ENCODE measurements at regions not wholly inside any gene's neighbourhood (a gene's known extent, or its start where the extent isn't known, plus 50 kb on each side); places are given as distances from the start of the nearest gene placed in this dataset.

DNA sequence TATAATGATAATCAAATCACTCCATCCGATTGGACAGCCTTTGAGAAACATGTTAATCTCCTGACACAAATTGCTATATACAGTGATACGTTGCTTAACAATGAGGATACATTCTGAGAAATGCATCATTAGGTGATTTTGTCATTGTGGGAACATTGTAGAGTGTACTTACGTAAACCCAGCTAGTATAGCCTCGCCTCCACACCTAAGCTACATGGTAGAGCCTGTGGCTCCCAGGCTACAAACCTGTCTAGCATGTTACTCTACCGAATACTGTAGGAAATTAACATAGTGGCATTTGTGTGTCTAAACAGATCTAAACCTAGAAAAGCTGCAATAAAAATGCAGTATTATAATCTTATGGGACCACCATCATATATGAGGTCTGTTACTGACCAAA is 128.6 kb upstream of the PWP1 start:
- no peak overlapping the region for H3K4me3 ChIP-seq (ENCODE audit: low read depth, low read length)
- TF ChIP-seq, protein P1, sequence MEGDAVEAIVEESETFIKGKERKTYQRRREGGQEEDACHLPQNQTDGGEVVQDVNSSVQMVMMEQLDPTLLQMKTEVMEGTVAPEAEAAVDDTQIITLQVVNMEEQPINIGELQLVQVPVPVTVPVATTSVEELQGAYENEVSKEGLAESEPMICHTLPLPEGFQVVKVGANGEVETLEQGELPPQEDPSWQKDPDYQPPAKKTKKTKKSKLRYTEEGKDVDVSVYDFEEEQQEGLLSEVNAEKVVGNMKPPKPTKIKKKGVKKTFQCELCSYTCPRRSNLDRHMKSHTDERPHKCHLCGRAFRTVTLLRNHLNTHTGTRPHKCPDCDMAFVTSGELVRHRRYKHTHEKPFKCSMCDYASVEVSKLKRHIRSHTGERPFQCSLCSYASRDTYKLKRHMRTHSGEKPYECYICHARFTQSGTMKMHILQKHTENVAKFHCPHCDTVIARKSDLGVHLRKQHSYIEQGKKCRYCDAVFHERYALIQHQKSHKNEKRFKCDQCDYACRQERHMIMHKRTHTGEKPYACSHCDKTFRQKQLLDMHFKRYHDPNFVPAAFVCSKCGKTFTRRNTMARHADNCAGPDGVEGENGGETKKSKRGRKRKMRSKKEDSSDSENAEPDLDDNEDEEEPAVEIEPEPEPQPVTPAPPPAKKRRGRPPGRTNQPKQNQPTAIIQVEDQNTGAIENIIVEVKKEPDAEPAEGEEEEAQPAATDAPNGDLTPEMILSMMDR (IDR thresholded peaks at IDR 0.05; ENCODE audit: insufficient read depth, low read length) = no peak
- DNase-seq (ENCODE audit: low read depth) = no peak

DNA sequence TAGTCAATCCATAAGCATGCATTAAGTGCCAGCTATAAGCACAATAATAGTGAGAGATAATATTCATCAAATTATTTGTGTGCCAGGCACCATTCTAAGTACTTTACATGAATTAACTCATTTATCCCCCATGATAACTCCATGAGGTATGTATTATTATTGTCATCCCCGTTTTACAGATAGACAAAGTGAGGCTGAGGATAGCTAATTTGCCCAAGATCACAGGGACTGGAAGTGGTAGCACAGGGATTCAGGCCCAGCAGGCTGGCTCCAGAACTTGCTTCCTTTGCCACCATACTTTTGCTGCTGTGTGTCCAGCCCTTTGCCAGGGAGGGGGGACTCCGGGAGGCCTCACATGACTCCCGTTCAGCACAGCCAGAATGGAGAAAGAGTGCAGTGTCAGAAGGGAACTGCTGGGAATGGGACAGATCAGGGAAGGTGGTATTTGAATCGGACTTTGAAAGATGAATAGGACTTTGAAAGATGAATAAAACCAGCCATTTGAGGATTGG is 128.0 kb upstream of the PWP1 start:
- TF ChIP-seq, protein P1 (IDR thresholded peaks at IDR 0.05; ENCODE audit: insufficient read depth, low read length) = no peak

DNA sequence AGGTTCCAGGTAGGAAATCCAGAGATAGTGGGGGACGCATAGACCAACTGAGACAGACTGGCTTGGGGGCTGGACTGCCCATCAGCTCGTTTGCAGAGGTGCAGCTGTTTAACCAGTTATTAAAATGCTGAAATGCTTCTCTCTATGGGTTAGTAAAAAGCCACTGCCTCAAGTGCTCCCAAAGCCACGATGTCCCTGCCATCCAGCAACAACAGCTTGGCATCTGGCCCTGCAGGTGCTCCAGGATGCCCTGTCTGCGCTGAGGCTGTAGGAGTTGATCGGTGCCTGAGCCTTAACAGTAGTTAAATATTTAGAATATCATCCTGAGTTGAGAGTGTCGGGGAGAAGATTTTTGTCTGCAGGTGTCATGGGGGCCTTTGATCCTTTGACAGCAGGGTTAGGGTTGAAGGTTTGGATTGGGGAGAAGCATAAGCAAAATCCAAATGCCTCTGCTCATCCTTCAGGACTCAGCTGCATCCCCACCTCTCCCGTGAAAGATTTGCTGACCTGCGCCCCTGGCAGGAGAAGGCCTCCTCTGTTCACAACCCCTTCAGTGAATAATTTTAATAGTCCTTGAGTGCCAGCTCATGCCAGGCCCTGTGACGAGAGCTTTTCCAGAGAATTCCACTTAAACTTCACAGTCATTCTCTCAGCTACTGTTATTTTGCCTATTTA is 127.3 kb upstream of the PWP1 start:
- no peak for DNase-seq (ENCODE audit: low read depth)
- no peak overlapping the region for H3K4me3 ChIP-seq (ENCODE audit: low read depth, low read length)
- TF ChIP-seq, protein P1 (IDR thresholded peaks at IDR 0.05; ENCODE audit: insufficient read depth, low read length) = no peak

More for the DNA sequence above, 128.0 kb upstream of the PWP1 start:
- H3K4me3 ChIP-seq (ENCODE audit: low read depth, low read length) = no peak overlapping the region
- no peak for DNase-seq (ENCODE audit: low read depth)

- TF ChIP-seq, protein P1 (IDR thresholded peaks at IDR 0.05; ENCODE audit: insufficient read depth, low read length) = no peak
- DNase-seq (ENCODE audit: low read depth) = no peak
- no peak overlapping the region for H3K4me3 ChIP-seq (ENCODE audit: low read depth, low read length)
These were observed 126.7 kb upstream of the PWP1 start for GRCh38 chr12:107558816-107559382.

DNA sequence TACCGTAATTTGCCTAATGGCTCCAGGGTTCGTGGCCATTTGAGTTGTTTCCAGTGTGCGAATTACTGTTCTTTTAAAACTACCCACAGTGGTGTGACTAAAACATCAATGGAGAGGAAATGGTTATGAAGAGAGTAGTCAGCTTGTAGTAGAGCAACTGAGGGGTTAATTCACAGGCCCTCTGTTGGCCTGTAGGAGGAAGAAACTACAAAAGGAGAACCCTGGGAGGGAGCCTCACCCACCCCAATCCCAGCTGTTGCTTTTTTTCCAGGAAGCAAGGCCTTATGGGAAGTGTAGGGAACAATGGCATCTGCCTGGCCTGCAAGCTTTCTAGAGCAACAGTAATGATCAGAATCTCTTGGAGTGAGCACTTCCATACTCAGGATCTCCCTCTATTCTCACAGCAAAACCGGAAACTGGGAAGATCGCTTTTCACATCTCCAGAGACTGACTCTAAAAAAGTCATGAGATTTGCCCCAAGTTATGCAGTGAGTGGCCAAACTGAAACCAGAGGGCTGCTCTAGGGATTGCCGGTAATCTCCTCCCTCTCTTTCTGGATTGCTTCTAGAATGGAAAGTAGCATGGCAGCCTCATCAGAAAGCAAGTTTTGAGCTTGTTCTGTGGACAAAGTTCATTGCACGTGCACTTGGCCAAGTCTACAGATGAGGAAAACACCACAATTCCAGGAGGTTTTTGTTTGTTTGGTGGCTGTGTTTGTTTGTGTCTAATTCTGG is 125.3 kb upstream of the PWP1 start:
- TF ChIP-seq, protein P1 (IDR thresholded peaks at IDR 0.05; ENCODE audit: insufficient read depth, low read length) = no peak
- H3K4me3 ChIP-seq (ENCODE audit: low read depth, low read length) = no peak overlapping the region
- no peak for DNase-seq (ENCODE audit: low read depth)

- no peak overlapping the region for H3K4me3 ChIP-seq (ENCODE audit: low read depth, low read length)
- DNase-seq (ENCODE audit: low read depth) = no peak
- TF ChIP-seq, protein P1 (IDR thresholded peaks at IDR 0.05; ENCODE audit: insufficient read depth, low read length) = no peak
These were observed 124.7 kb upstream of the PWP1 start for GRCh38 chr12:107560899-107561285.
